ENCODE measurements at regions not wholly inside any gene's neighbourhood (a gene's known extent, or its start where the extent isn't known, plus 50 kb on each side); places are given as distances from the start of the nearest gene placed in this dataset.

GRCh38 chr4:129561886-129562671, 466.1 kb downstream of the C4orf33 start:
- TF ChIP-seq CTCF (IDR thresholded peaks at IDR 0.05; ENCODE audit: poor library complexity) (no peak), EZH2phosphoT487 (IDR thresholded peaks at IDR 0.05; ENCODE audit: low read depth, severe bottlenecking, unreplicated experiment) (no peak), EZH2 (IDR thresholded peaks at IDR 0.05; ENCODE audit: borderline replicate concordance) (no peak)

All from hepatocyte (in vitro differentiated cells).